Panc1 (cell line): ENCODE measurements at regions not wholly inside any gene's neighbourhood (a gene's known extent, or its start where the extent isn't known, plus 50 kb on each side); places are given as distances from the start of the nearest gene placed in this dataset.

Source experiments
- ATAC-seq: fragments of 200-7000 bp; cut with Tn5 transposase; 2 replicates; pipeline ENCODE4 v1.9.1; 2020; ENCODE audit warnings: mild to moderate bottlenecking, moderate library complexity
- BruUV-seq: library from RNA; stranded (reverse); fragments of 400-500 nt; replicated peaks from 2 replicates; lab custom pipeline; 2021; lab: Mats Ljungman, UMichigan
- CTCF ChIA-PET: fragments of 300-600 bp; sonication (Branson Sonifier 250); formaldehyde crosslinking; loops from one replicate; lab custom pipeline; 2022; ENCODE audit warnings: antibody characterized with exemption; lab: Charles Lee
- POLR2A ChIA-PET: fragments of 300-600 bp; sonication (Branson Sonifier 250); formaldehyde crosslinking; loops from one replicate; lab custom pipeline; 2022; ENCODE audit warnings: antibody characterized with exemption; lab: Charles Lee
- DNase-seq: peaks from one replicate; pipeline ENCODE4 v3.0.0-alpha.2; 2010; ENCODE audit warnings: low read depth, low spot score
- H3K27ac ChIP-seq: 2 replicates; pipeline ENCODE4 v1.5.1; 2011; ENCODE audit warnings: mild to moderate bottlenecking, low read length, inconsistent platforms
- H3K27me3 ChIP-seq: fragments of 200-500 bp; sonication (Bioruptor generic); 2 replicates; pipeline ENCODE4 v1.6.0; 2014; ENCODE audit warnings: low read length, inconsistent platforms; ENCODE audit not compliant: control insufficient read depth, insufficient read depth
- H3K36me3 ChIP-seq: fragments of 200-500 bp; sonication (Bioruptor generic); 2 replicates; pipeline ENCODE4 v1.5.1; 2014; ENCODE audit warnings: inconsistent platforms, mild to moderate bottlenecking, low read length, moderate library complexity; ENCODE audit not compliant: control insufficient read depth, insufficient read depth
- H3K4me1 ChIP-seq: 2 replicates; pipeline ENCODE4 v1.5.1; 2011; ENCODE audit warnings: inconsistent platforms, mild to moderate bottlenecking, low read length, moderate library complexity; ENCODE audit not compliant: control insufficient read depth, insufficient read depth
- H3K4me3 ChIP-seq, 2 experiments: 2 replicates each; pipeline ENCODE4 v1.5.1; 2011 to 2012; ENCODE audit warnings: low read depth in 2 of 2, low read length in 2 of 2, mild to moderate bottlenecking in 2 of 2, inconsistent platforms in 1 of 2, moderate library complexity in 1 of 2
- H3K9me3 ChIP-seq: fragments of 200-500 bp; sonication (Bioruptor generic); 2 replicates; pipeline ENCODE4 v1.5.1; 2014; ENCODE audit warnings: low read depth, mild to moderate bottlenecking, inconsistent platforms, low read length, moderate library complexity; ENCODE audit not compliant: control insufficient read depth, insufficient read depth
- CTCF ChIP-seq: fragments of 450-650 bp; IDR thresholded peaks from 2 replicates; pipeline ENCODE4 v1.5.1; 2017; ENCODE audit warnings: mild to moderate bottlenecking
- POLR2AphosphoS5 ChIP-seq: IDR thresholded peaks from 2 replicates; pipeline ENCODE4 v1.6.1; 2012; ENCODE audit warnings: mild to moderate bottlenecking, low read depth, low read length, moderate library complexity
- REST ChIP-seq, 2 experiments: IDR thresholded peaks; 2 replicates each; pipeline ENCODE4 v1.6.1; 2011 to 2012; ENCODE audit warnings: low read depth in 2 of 2, control low read depth in 1 of 2, low read length in 1 of 2, mild to moderate bottlenecking in 1 of 2, moderate library complexity in 1 of 2; ENCODE audit not compliant: insufficient read depth in 1 of 2
- SIN3A ChIP-seq: IDR thresholded peaks from 2 replicates; pipeline ENCODE4 v1.6.1; 2012; ENCODE audit warnings: low read depth, mild to moderate bottlenecking, low read length, moderate library complexity, borderline replicate concordance; ENCODE audit not compliant: insufficient read depth
- TCF7L2 ChIP-seq: IDR thresholded peaks from 2 replicates; pipeline ENCODE4 v1.6.1; 2011; ENCODE audit warnings: mild to moderate bottlenecking, low read depth, low read length, inconsistent platforms
- in situ Hi-C: cut with HindIII; loops from 2 replicates; pipeline ENCODE4 v1.10.0; 2016; ENCODE audit warnings: low sequenced_read_pairs, low pct_unique_long_range_greater_than_20kb
- intact Hi-C: fragments of 100-400 bp; cut with micrococcal nuclease; formaldehyde crosslinking; loops from one replicate; pipeline ENCODE4 v1.10.0; 2022; ENCODE audit not compliant: unreplicated experiment

- no peak overlapping the region for H3K27ac ChIP-seq
- BruUV-seq, result no TSS peak
- H3K9me3 ChIP-seq, result no peaks in the 10 kb centered on the region
- no peak overlapping the region for H3K4me3 ChIP-seq
- intact Hi-C loops (loop anchor here (10.0 kb wide), 1 partner anchor 68 kb away; no protein-coding TSS in a partner anchor), in situ Hi-C loops (no loop called here)
- ChIA-PET CTCF (no interaction called here), POLR2A (no interaction called here)
- no peaks in the 10 kb centered on the region for H3K4me1 ChIP-seq
- H3K36me3 ChIP-seq, result no peaks in the 10 kb centered on the region
- H3K27me3 ChIP-seq, result no peaks in the 10 kb centered on the region
- no peak for ATAC-seq
- TF ChIP-seq REST (IDR thresholded peaks at IDR 0.05; ENCODE audit: insufficient read depth in 1 of 2, low read depth in 2 of 2, low read length in 1 of 2), result no peak
- no peak for TF ChIP-seq CTCF
- no peak for TF ChIP-seq SIN3A
- TF ChIP-seq POLR2AphosphoS5, result no peak
- TF ChIP-seq TCF7L2, result no peak
- DNase-seq, result no peak
Measured at GRCh38 chr9:71442937-71443336, 321.5 kb upstream of the TRPM3 start.

GRCh38 chr9:71441266-71441665, 319.8 kb upstream of the TRPM3 start:
- BruUV-seq, result no TSS peak
- Histone ChIP-seq H3K9me3 (no peaks in the 10 kb centered on the region), H3K4me1 (no peaks in the 10 kb centered on the region), H3K4me3 (no peak overlapping the region), H3K27me3 (no peaks in the 10 kb centered on the region), H3K36me3 (no peaks in the 10 kb centered on the region), H3K27ac (no peak overlapping the region)
- TF ChIP-seq REST (IDR thresholded peaks at IDR 0.05; ENCODE audit: insufficient read depth in 1 of 2, low read depth in 2 of 2, low read length in 1 of 2) (no peak), CTCF (no peak), POLR2AphosphoS5 (no peak), TCF7L2 (no peak), SIN3A (no peak)
- intact Hi-C loops (loop anchor here (10.0 kb wide), 1 partner anchor 66 kb away; no protein-coding TSS in a partner anchor), in situ Hi-C loops (no loop called here)
- ChIA-PET CTCF (no interaction called here), POLR2A (no interaction called here)
- DNase-seq (no peak), ATAC-seq (no peak)
